NCI-H1048 (cell line): ENCODE measurements at regions not wholly inside any gene's neighbourhood (a gene's known extent, or its start where the extent isn't known, plus 50 kb on each side); places are given as distances from the start of the nearest gene placed in this dataset.

Source experiments
- DNase-seq: peaks from one replicate; lab custom pipeline; 2025; lab: John Stamatoyannopoulos, UW

- no peak for DNase-seq
Observed at GRCh38 chr7:116447966-116448839, 51.3 kb upstream of the CAV2 start.

GRCh38 chr7:116449441-116449840, 50.1 kb upstream of the CAV2 start:
- no peak for DNase-seq
